NCI-H510A (cell line): ENCODE measurements at regions not wholly inside any gene's neighbourhood (a gene's known extent, or its start where the extent isn't known, plus 50 kb on each side); places are given as distances from the start of the nearest gene placed in this dataset.

Source experiments
- DNase-seq: peaks from one replicate; lab custom pipeline; 2025; lab: John Stamatoyannopoulos, UW

- no peak for DNase-seq
Observed at GRCh38 chr13:104034891-104035290, 968.7 kb upstream of the SLC10A2 start.

GRCh38 chr13:104025303-104025702, 959.1 kb upstream of the SLC10A2 start:
- DNase-seq, result no peak

GRCh38 chr13:104024416-104025170, 958.4 kb upstream of the SLC10A2 start:
- DNase-seq, result no peak

GRCh38 chr13:104021806-104022397, 955.7 kb upstream of the SLC10A2 start:
- DNase-seq, result no peak

GRCh38 chr13:104017317-104017716, 951.1 kb upstream of the SLC10A2 start:
- no peak for DNase-seq

GRCh38 chr13:104015646-104016396, 949.6 kb upstream of the SLC10A2 start:
- no peak for DNase-seq

GRCh38 chr13:104014803-104015645, 948.8 kb upstream of the SLC10A2 start:
- no peak for DNase-seq

GRCh38 chr13:104011505-104012241, 945.5 kb upstream of the SLC10A2 start:
- DNase-seq, result no peak

- no peak for DNase-seq
Observed at GRCh38 chr13:104008541-104009435, 942.6 kb upstream of the SLC10A2 start.

GRCh38 chr13:104008075-104008474, 941.9 kb upstream of the SLC10A2 start:
- DNase-seq, result no peak

GRCh38 chr13:104006625-104007075, 940.4 kb upstream of the SLC10A2 start:
- no peak for DNase-seq

GRCh38 chr13:104004572-104004971, 938.4 kb upstream of the SLC10A2 start:
- no peak for DNase-seq

- DNase-seq, result no peak
Observed at GRCh38 chr13:104002216-104002615, 936.0 kb upstream of the SLC10A2 start.

GRCh38 chr13:104001766-104002165, 935.5 kb upstream of the SLC10A2 start:
- no peak for DNase-seq

- no peak for DNase-seq
Observed at GRCh38 chr13:103996733-103997132, 930.5 kb upstream of the SLC10A2 start.

GRCh38 chr13:103983948-103984347, 917.7 kb upstream of the SLC10A2 start:
- DNase-seq, result no peak

- DNase-seq, result no peak
Observed at GRCh38 chr13:103976371-103976770, 910.2 kb upstream of the SLC10A2 start.

GRCh38 chr13:103973740-103974139, 907.5 kb upstream of the SLC10A2 start:
- DNase-seq, result no peak

GRCh38 chr13:103969520-103970050, 903.4 kb upstream of the SLC10A2 start:
- no peak for DNase-seq
